ENCODE measurements at regions not wholly inside any gene's neighbourhood (a gene's known extent, or its start where the extent isn't known, plus 50 kb on each side); places are given as distances from the start of the nearest gene placed in this dataset.

DNA sequence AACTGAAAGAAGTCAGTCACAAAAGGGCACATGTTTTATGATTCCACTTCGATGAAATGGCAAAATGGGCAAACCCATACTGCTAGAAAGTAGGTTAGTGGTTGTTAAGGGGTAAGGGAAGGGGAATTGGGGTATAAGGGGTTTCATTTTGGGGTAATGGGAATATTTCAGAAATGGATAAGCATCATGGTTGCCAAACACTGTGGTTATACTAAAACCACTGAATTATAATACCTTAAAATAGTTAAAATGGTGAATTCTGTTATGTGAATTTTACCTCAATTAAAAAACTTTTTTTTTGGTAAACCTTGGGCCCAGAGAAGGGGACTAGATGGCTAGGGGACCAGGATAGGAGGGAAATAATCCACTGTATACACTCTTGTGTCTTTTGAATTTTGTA lies 52.3 kb upstream of the BHLHE40 start:
- TF ChIP-seq, protein P1, sequence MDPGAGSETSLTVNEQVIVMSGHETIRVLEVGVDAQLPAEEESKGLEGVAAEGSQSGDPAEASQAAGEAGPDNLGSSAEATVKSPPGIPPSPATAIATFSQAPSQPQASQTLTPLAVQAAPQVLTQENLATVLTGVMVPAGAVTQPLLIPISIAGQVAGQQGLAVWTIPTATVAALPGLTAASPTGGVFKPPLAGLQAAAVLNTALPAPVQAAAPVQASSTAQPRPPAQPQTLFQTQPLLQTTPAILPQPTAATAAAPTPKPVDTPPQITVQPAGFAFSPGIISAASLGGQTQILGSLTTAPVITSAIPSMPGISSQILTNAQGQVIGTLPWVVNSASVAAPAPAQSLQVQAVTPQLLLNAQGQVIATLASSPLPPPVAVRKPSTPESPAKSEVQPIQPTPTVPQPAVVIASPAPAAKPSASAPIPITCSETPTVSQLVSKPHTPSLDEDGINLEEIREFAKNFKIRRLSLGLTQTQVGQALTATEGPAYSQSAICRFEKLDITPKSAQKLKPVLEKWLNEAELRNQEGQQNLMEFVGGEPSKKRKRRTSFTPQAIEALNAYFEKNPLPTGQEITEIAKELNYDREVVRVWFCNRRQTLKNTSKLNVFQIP (CRISPR knock-in tag; IDR thresholded peaks at IDR 0.05; ENCODE audit: borderline replicate concordance, low read depth): no peak
- TF ChIP-seq ESRRG (CRISPR knock-in tag; IDR thresholded peaks at IDR 0.05) (no peak), ZC3H10 (CRISPR knock-in tag; IDR thresholded peaks at IDR 0.05) (no peak), ZFP3 (CRISPR knock-in tag; IDR thresholded peaks at IDR 0.05) (no peak), GLIS3 (CRISPR knock-in tag; IDR thresholded peaks at IDR 0.05) (no peak), RARB (CRISPR knock-in tag; IDR thresholded peaks at IDR 0.05) (no peak), BACH2 (CRISPR knock-in tag; IDR thresholded peaks at IDR 0.05; ENCODE audit: borderline replicate concordance) (no peak), TCF4 (CRISPR knock-in tag; IDR thresholded peaks at IDR 0.05; ENCODE audit: borderline replicate concordance) (no peak), PPARA (CRISPR knock-in tag; IDR thresholded peaks at IDR 0.05; ENCODE audit: borderline replicate concordance) (no peak), ZFP30 (CRISPR knock-in tag; IDR thresholded peaks at IDR 0.05) (no peak), TOX (CRISPR knock-in tag; IDR thresholded peaks at IDR 0.05; ENCODE audit: borderline replicate concordance) (no peak), ZNF8 (CRISPR knock-in tag; IDR thresholded peaks at IDR 0.05) (no peak), CSDC2 (CRISPR knock-in tag; IDR thresholded peaks at IDR 0.05) (no peak), ZNF70 (CRISPR knock-in tag; IDR thresholded peaks at IDR 0.05) (no peak), OSR1 (CRISPR knock-in tag; IDR thresholded peaks at IDR 0.05) (no peak), SNAI2 (CRISPR knock-in tag; IDR thresholded peaks at IDR 0.05) (no peak), ISL1 (CRISPR knock-in tag; IDR thresholded peaks at IDR 0.05) (no peak)
- TF ChIP-seq, protein P2, sequence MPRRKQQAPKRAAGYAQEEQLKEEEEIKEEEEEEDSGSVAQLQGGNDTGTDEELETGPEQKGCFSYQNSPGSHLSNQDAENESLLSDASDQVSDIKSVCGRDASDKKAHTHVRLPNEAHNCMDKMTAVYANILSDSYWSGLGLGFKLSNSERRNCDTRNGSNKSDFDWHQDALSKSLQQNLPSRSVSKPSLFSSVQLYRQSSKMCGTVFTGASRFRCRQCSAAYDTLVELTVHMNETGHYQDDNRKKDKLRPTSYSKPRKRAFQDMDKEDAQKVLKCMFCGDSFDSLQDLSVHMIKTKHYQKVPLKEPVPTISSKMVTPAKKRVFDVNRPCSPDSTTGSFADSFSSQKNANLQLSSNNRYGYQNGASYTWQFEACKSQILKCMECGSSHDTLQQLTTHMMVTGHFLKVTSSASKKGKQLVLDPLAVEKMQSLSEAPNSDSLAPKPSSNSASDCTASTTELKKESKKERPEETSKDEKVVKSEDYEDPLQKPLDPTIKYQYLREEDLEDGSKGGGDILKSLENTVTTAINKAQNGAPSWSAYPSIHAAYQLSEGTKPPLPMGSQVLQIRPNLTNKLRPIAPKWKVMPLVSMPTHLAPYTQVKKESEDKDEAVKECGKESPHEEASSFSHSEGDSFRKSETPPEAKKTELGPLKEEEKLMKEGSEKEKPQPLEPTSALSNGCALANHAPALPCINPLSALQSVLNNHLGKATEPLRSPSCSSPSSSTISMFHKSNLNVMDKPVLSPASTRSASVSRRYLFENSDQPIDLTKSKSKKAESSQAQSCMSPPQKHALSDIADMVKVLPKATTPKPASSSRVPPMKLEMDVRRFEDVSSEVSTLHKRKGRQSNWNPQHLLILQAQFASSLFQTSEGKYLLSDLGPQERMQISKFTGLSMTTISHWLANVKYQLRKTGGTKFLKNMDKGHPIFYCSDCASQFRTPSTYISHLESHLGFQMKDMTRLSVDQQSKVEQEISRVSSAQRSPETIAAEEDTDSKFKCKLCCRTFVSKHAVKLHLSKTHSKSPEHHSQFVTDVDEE (CRISPR knock-in tag; IDR thresholded peaks at IDR 0.05): no peak
- TF ChIP-seq, protein P3, sequence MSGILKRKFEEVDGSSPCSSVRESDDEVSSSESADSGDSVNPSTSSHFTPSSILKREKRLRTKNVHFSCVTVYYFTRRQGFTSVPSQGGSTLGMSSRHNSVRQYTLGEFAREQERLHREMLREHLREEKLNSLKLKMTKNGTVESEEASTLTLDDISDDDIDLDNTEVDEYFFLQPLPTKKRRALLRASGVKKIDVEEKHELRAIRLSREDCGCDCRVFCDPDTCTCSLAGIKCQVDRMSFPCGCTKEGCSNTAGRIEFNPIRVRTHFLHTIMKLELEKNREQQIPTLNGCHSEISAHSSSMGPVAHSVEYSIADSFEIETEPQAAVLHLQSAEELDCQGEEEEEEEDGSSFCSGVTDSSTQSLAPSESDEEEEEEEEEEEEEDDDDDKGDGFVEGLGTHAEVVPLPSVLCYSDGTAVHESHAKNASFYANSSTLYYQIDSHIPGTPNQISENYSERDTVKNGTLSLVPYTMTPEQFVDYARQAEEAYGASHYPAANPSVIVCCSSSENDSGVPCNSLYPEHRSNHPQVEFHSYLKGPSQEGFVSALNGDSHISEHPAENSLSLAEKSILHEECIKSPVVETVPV (CRISPR knock-in tag; IDR thresholded peaks at IDR 0.05): no peak
- no peak for ATAC-seq

DNA sequence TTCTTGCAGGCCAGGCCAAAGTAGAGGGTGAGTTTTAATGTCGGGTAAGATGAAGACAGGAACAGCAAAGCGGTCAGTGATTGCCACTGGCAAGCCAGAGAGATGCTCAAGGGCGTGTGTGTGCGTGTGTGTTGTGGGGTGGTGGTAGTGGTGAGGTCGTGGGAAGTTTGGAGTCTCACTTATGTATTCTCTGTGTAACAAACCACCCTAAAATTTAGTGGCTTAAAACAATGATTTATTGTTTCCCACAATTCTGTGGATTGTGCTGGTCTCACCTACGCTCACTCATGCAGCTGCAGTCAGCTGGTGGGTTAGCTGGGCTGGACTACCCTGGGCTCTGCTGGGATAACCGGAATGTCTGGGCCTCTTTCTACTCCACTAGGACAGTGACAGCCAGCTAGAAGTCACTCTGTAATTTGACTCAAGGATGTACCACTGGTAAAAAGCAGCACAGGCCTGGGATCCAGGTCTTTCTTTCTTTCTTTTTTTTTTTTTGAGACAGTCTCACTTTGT lies 50.9 kb upstream of the BHLHE40 start:
- no peak for ATAC-seq
- TF ChIP-seq, protein P3 (CRISPR knock-in tag; IDR thresholded peaks at IDR 0.05): no peak
- no peak for TF ChIP-seq ZC3H10 (CRISPR knock-in tag; IDR thresholded peaks at IDR 0.05)
- TF ChIP-seq, protein P1 (CRISPR knock-in tag; IDR thresholded peaks at IDR 0.05; ENCODE audit: borderline replicate concordance, low read depth): no peak
- TF ChIP-seq ZFP30 (CRISPR knock-in tag; IDR thresholded peaks at IDR 0.05): no peak
- TF ChIP-seq ISL1 (CRISPR knock-in tag; IDR thresholded peaks at IDR 0.05): no peak
- TF ChIP-seq GLIS3 (CRISPR knock-in tag; IDR thresholded peaks at IDR 0.05): no peak
- no peak for TF ChIP-seq TCF4 (CRISPR knock-in tag; IDR thresholded peaks at IDR 0.05; ENCODE audit: borderline replicate concordance)
- TF ChIP-seq SNAI2 (CRISPR knock-in tag; IDR thresholded peaks at IDR 0.05): no peak
- TF ChIP-seq, protein P4, sequence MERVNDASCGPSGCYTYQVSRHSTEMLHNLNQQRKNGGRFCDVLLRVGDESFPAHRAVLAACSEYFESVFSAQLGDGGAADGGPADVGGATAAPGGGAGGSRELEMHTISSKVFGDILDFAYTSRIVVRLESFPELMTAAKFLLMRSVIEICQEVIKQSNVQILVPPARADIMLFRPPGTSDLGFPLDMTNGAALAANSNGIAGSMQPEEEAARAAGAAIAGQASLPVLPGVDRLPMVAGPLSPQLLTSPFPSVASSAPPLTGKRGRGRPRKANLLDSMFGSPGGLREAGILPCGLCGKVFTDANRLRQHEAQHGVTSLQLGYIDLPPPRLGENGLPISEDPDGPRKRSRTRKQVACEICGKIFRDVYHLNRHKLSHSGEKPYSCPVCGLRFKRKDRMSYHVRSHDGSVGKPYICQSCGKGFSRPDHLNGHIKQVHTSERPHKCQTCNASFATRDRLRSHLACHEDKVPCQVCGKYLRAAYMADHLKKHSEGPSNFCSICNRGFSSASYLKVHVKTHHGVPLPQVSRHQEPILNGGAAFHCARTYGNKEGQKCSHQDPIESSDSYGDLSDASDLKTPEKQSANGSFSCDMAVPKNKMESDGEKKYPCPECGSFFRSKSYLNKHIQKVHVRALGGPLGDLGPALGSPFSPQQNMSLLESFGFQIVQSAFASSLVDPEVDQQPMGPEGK (CRISPR knock-in tag; IDR thresholded peaks at IDR 0.05; ENCODE audit: borderline replicate concordance): no peak
- no peak for TF ChIP-seq ZNF565 (CRISPR knock-in tag; conservative IDR thresholded peaks at IDR 0.05; ENCODE audit: low read depth)
- TF ChIP-seq RARB (CRISPR knock-in tag; IDR thresholded peaks at IDR 0.05): no peak
